ENCODE measurements at regions not wholly inside any gene's neighbourhood (a gene's known extent, or its start where the extent isn't known, plus 50 kb on each side); places are given as distances from the start of the nearest gene placed in this dataset.

GRCh38 chr11:111063726-111064517 lies 181.6 kb upstream of the POU2AF2 start:
- H3K4me3 ChIP-seq, result no peak overlapping the region
- H3K36me3 ChIP-seq, result no peaks in the 10 kb centered on the region
- H3K27me3 ChIP-seq, result no peaks in the 10 kb centered on the region
- no peaks in the 10 kb centered on the region for H3K4me1 ChIP-seq
- no peak for DNase-seq
- peaks cover 0 to 10% of the 10 kb centered on the region in 2 donors for H3K9me3 ChIP-seq
- no peak for TF ChIP-seq CTCF (IDR thresholded peaks at IDR 0.05)
- peak; percentile 12 for ATAC-seq
- intact Hi-C loops (cut with DNase I), result no loop called here
- no peak overlapping the region for H3K27ac ChIP-seq

- DNase-seq, result no peak
- H3K36me3 ChIP-seq, result no peaks in the 10 kb centered on the region
- no peak overlapping the region for H3K27ac ChIP-seq
- no peaks in the 10 kb centered on the region for H3K9me3 ChIP-seq
- no peak for ATAC-seq
- TF ChIP-seq CTCF (IDR thresholded peaks at IDR 0.05), result no peak
- intact Hi-C loops (cut with DNase I), result no loop called here
- no peaks in the 10 kb centered on the region for H3K27me3 ChIP-seq
- no peak overlapping the region for H3K4me3 ChIP-seq
- no peaks in the 10 kb centered on the region for H3K4me1 ChIP-seq
Observed at GRCh38 chr11:111062420-111062819, 183.1 kb upstream of the POU2AF2 start.

- Histone ChIP-seq H3K4me3 (no peak overlapping the region), H3K4me1 (no peaks in the 10 kb centered on the region), H3K27me3 (no peaks in the 10 kb centered on the region), H3K36me3 (no peaks in the 10 kb centered on the region), H3K9me3 (peaks cover 0 to 3% of the 10 kb centered on the region in 2 donors), H3K27ac (no peak overlapping the region)
- intact Hi-C loops (cut with DNase I), result no loop called here
- no peak for ATAC-seq
- TF ChIP-seq CTCF (IDR thresholded peaks at IDR 0.05), result no peak
- DNase-seq, result no peak
Observed at GRCh38 chr11:111059726-111060125, 185.8 kb upstream of the POU2AF2 start.

GRCh38 chr11:111049131-111049530 lies 196.4 kb upstream of the POU2AF2 start:
- no peaks in the 10 kb centered on the region for H3K36me3 ChIP-seq
- intact Hi-C loops (cut with DNase I), result no loop called here
- no peaks in the 10 kb centered on the region for H3K9me3 ChIP-seq
- ATAC-seq, result no peak
- no peak for TF ChIP-seq CTCF (IDR thresholded peaks at IDR 0.05)
- H3K4me1 ChIP-seq, result no peaks in the 10 kb centered on the region
- no peak for DNase-seq
- H3K27me3 ChIP-seq, result no peaks in the 10 kb centered on the region
- no peak overlapping the region for H3K4me3 ChIP-seq
- H3K27ac ChIP-seq, result no peak overlapping the region

GRCh38 chr11:111047374-111047773 lies 198.2 kb upstream of the POU2AF2 start:
- no peak for DNase-seq
- no peaks in the 10 kb centered on the region for H3K4me1 ChIP-seq
- no peaks in the 10 kb centered on the region for H3K27me3 ChIP-seq

More at GRCh38 chr11:111047374-111047773, 198.2 kb upstream of the POU2AF2 start:
- TF ChIP-seq CTCF (IDR thresholded peaks at IDR 0.05), result no peak
- H3K9me3 ChIP-seq, result no peaks in the 10 kb centered on the region
- intact Hi-C loops (cut with DNase I), result no loop called here
- no peak for ATAC-seq
- H3K36me3 ChIP-seq, result no peaks in the 10 kb centered on the region
- H3K4me3 ChIP-seq, result no peak overlapping the region
- H3K27ac ChIP-seq, result no peak overlapping the region
